ENCODE measurements at regions not wholly inside any gene's neighbourhood (a gene's known extent, or its start where the extent isn't known, plus 50 kb on each side); places are given as distances from the start of the nearest gene placed in this dataset.

GRCh38 chr2:176415174-176415895 lies 146.1 kb downstream of the MTX2 start (continued):
- TF ChIP-seq MAZ (IDR thresholded peaks at IDR 0.05; ENCODE audit: borderline replicate concordance, low read depth, low read length) (no peak), MAX (IDR thresholded peaks at IDR 0.05) (no peak), GATA3 (IDR thresholded peaks at IDR 0.05; ENCODE audit: borderline replicate concordance) (no peak), NFE2L2 (conservative IDR thresholded peaks at IDR 0.05; ENCODE audit: low read length) (no peak), USF2 (IDR thresholded peaks at IDR 0.05) (no peak), NPAS2 (CRISPR knock-in tag; IDR thresholded peaks at IDR 0.05; ENCODE audit: borderline replicate concordance) (no peak), CTCF (IDR thresholded peaks at IDR 0.05) (no peak)

- TF ChIP-seq NPAS2 (CRISPR knock-in tag; IDR thresholded peaks at IDR 0.05; ENCODE audit: borderline replicate concordance) (no peak), ZFP36 (IDR thresholded peaks at IDR 0.05; ENCODE audit: borderline replicate concordance, partially characterized antibody) (no peak), HES2 (IDR thresholded peaks at IDR 0.05) (no peak), CTCF (IDR thresholded peaks at IDR 0.05) (no peak), JUN (IDR thresholded peaks at IDR 0.05) (no peak), BCL3 (IDR thresholded peaks at IDR 0.05) (no peak), PHF8 (IDR thresholded peaks at IDR 0.05; ENCODE audit: borderline replicate concordance, low read depth) (no peak), FOXS1 (CRISPR knock-in tag; IDR thresholded peaks at IDR 0.05) (no peak), SREBF2 (IDR thresholded peaks at IDR 0.05) (no peak), HOXB13 (CRISPR knock-in tag; IDR thresholded peaks at IDR 0.05; ENCODE audit: low read depth) (no peak), HOXA7 (CRISPR knock-in tag; IDR thresholded peaks at IDR 0.05) (no peak), CHD2 (IDR thresholded peaks at IDR 0.05; ENCODE audit: low read length, partially characterized antibody) (no peak), RFX5 (IDR thresholded peaks at IDR 0.05) (no peak), NR3C1 (IDR thresholded peaks at IDR 0.05) (no peak), HMGXB4 (CRISPR knock-in tag; IDR thresholded peaks at IDR 0.05; ENCODE audit: borderline replicate concordance) (no peak), BHLHE40 (IDR thresholded peaks at IDR 0.05; ENCODE audit: low read depth, low read length) (no peak), SMC3 (IDR thresholded peaks at IDR 0.05) (no peak), TP53 (CRISPR knock-in tag; IDR thresholded peaks at IDR 0.05) (no peak), ATOH8 (CRISPR knock-in tag; IDR thresholded peaks at IDR 0.05; ENCODE audit: low read depth) (no peak), JUNB (IDR thresholded peaks at IDR 0.05) (no peak)
- WGBS (ENCODE audit: missing lambda C conversion rate): 69% methylated on average over 3 of the region's 3 CpGs
- no peak for DNase-seq (ENCODE audit: low read depth in 1 of 2, low spot score in 1 of 2)
- FAIRE-seq: no peak
- no peak for ATAC-seq
- H3K4me3 ChIP-seq: no peak overlapping the region
- H3K4me2 ChIP-seq: no peak overlapping the region
- POLR2A ChIA-PET: no interaction called here
- CTCF ChIA-PET: interaction anchor here (1.3 to 4.3 kb wide), 2 partner anchors 39 to 275 kb away, joined by 4 to 15 read pairs; no protein-coding TSS in a partner anchor
- peaks cover 7% of the 10 kb centered on the region; the same call in 2 of the 3 replicates for H3K4me1 ChIP-seq
- H3K27ac ChIP-seq: no peak overlapping the region
- no peaks in the 10 kb centered on the region for H3K9me3 ChIP-seq
These were observed 146.8 kb downstream of the MTX2 start for GRCh38 chr2:176415937-176416499.

Measured in A549 (cell line).